Activated T-helper 2 cell treated with anti-CD3 and anti-CD28 coated beads, Interferon-gamma antibody, Interleukin-2, Interleukin-4, amounts not matched to agents 10 μg/mL and 5 μg/mL and 100 μg/mL, durations not matched to agents 14 hours and 24 hours and 36 hours (primary cell): ENCODE measurements at regions not wholly inside any gene's neighbourhood (a gene's known extent, or its start where the extent isn't known, plus 50 kb on each side); places are given as distances from the start of the nearest gene placed in this dataset.

Source experiments
- DNase-seq: peaks from one replicate; pipeline ENCODE4 v3.0.0; 2021; ENCODE audit warnings: low spot score
- H3K27ac Mint-ChIP-seq: one replicate; pipeline ENCODE4 v1.8.0; 2021; ENCODE audit warnings: mixed read lengths
- H3K27me3 Mint-ChIP-seq: one replicate; pipeline ENCODE4 v1.8.0; 2021; ENCODE audit warnings: low read depth, mixed read lengths
- H3K36me3 Mint-ChIP-seq: one replicate; pipeline ENCODE4 v1.8.0; 2021; ENCODE audit warnings: low read depth, mixed read lengths
- H3K4me1 Mint-ChIP-seq: one replicate; pipeline ENCODE4 v1.8.0; 2021; ENCODE audit warnings: low read depth, mixed read lengths
- H3K4me3 Mint-ChIP-seq: one replicate; pipeline ENCODE4 v1.8.0; 2021; ENCODE audit warnings: low read depth, mild to moderate bottlenecking, moderate library complexity, mixed read lengths
- H3K9me3 Mint-ChIP-seq: one replicate; pipeline ENCODE4 v1.8.0; 2021; ENCODE audit warnings: mixed read lengths
- intact Hi-C: fragments of 100-400 bp; cut with micrococcal nuclease; formaldehyde crosslinking; loops from one replicate; pipeline ENCODE4 v1.15.1; 2023

GRCh38 chr2:18799397-18799796, 210.0 kb upstream of the NT5C1B start:
- H3K27me3 Mint-ChIP-seq = no peaks in the 10 kb centered on the region
- intact Hi-C loops = no loop called here
- no peaks in the 10 kb centered on the region for H3K9me3 Mint-ChIP-seq
- DNase-seq = no peak
- no peaks in the 10 kb centered on the region for H3K4me1 Mint-ChIP-seq
- no peak overlapping the region for H3K4me3 Mint-ChIP-seq
- H3K36me3 Mint-ChIP-seq = no peaks in the 10 kb centered on the region
- H3K27ac Mint-ChIP-seq = no peak overlapping the region

- H3K36me3 Mint-ChIP-seq = no peaks in the 10 kb centered on the region
- intact Hi-C loops = no loop called here
- H3K4me3 Mint-ChIP-seq = no peak overlapping the region
- no peak overlapping the region for H3K27ac Mint-ChIP-seq
- no peaks in the 10 kb centered on the region for H3K4me1 Mint-ChIP-seq
- no peaks in the 10 kb centered on the region for H3K9me3 Mint-ChIP-seq
- H3K27me3 Mint-ChIP-seq = no peaks in the 10 kb centered on the region
- no peak for DNase-seq
Measured at GRCh38 chr2:18797133-18797845, 207.9 kb upstream of the NT5C1B start.

- intact Hi-C loops = no loop called here
- Mint-ChIP-seq H3K27ac (no peak overlapping the region), H3K4me1 (no peaks in the 10 kb centered on the region), H3K36me3 (no peaks in the 10 kb centered on the region), H3K4me3 (no peak overlapping the region), H3K9me3 (no peaks in the 10 kb centered on the region), H3K27me3 (no peaks in the 10 kb centered on the region)
- DNase-seq = no peak
Measured at GRCh38 chr2:18795906-18796305, 206.5 kb upstream of the NT5C1B start.

GRCh38 chr2:18792684-18793083, 203.3 kb upstream of the NT5C1B start:
- H3K27me3 Mint-ChIP-seq = no peaks in the 10 kb centered on the region
- DNase-seq = no peak
- no peak overlapping the region for H3K4me3 Mint-ChIP-seq
- H3K4me1 Mint-ChIP-seq = no peaks in the 10 kb centered on the region
- H3K9me3 Mint-ChIP-seq = no peaks in the 10 kb centered on the region
- intact Hi-C loops = no loop called here
- no peak overlapping the region for H3K27ac Mint-ChIP-seq
- H3K36me3 Mint-ChIP-seq = no peaks in the 10 kb centered on the region

GRCh38 chr2:18792226-18792629, 202.9 kb upstream of the NT5C1B start:
- Mint-ChIP-seq H3K4me3 (no peak overlapping the region), H3K27me3 (no peaks in the 10 kb centered on the region), H3K27ac (no peak overlapping the region), H3K9me3 (no peaks in the 10 kb centered on the region), H3K4me1 (no peaks in the 10 kb centered on the region), H3K36me3 (no peaks in the 10 kb centered on the region)
- no peak for DNase-seq
- intact Hi-C loops = no loop called here

GRCh38 chr2:18791172-18791797, 201.9 kb upstream of the NT5C1B start:
- intact Hi-C loops = no loop called here
- no peak overlapping the region for H3K27ac Mint-ChIP-seq
- no peak overlapping the region for H3K4me3 Mint-ChIP-seq
- no peaks in the 10 kb centered on the region for H3K36me3 Mint-ChIP-seq
- no peaks in the 10 kb centered on the region for H3K9me3 Mint-ChIP-seq
- DNase-seq = no peak
- no peaks in the 10 kb centered on the region for H3K27me3 Mint-ChIP-seq
- H3K4me1 Mint-ChIP-seq = no peaks in the 10 kb centered on the region

- Mint-ChIP-seq H3K27ac (no peak overlapping the region), H3K4me1 (no peaks in the 10 kb centered on the region), H3K9me3 (no peaks in the 10 kb centered on the region), H3K4me3 (no peak overlapping the region), H3K36me3 (no peaks in the 10 kb centered on the region), H3K27me3 (no peaks in the 10 kb centered on the region)
- intact Hi-C loops = no loop called here
- no peak for DNase-seq
Measured at GRCh38 chr2:18790509-18791171, 201.3 kb upstream of the NT5C1B start.

GRCh38 chr2:18788592-18788991, 199.2 kb upstream of the NT5C1B start:
- Mint-ChIP-seq H3K36me3 (no peaks in the 10 kb centered on the region), H3K4me3 (no peak overlapping the region), H3K27ac (no peak overlapping the region), H3K9me3 (no peaks in the 10 kb centered on the region), H3K4me1 (no peaks in the 10 kb centered on the region), H3K27me3 (no peaks in the 10 kb centered on the region)
- no peak for DNase-seq
- intact Hi-C loops = no loop called here

- intact Hi-C loops = no loop called here
Measured at GRCh38 chr2:18787726-18788125, 198.4 kb upstream of the NT5C1B start.

GRCh38 chr2:18784245-18784644, 194.9 kb upstream of the NT5C1B start:
- H3K4me1 Mint-ChIP-seq = no peaks in the 10 kb centered on the region
- H3K27ac Mint-ChIP-seq = no peak overlapping the region
- no peaks in the 10 kb centered on the region for H3K27me3 Mint-ChIP-seq
- intact Hi-C loops = no loop called here
- no peak for DNase-seq
- no peak overlapping the region for H3K4me3 Mint-ChIP-seq
- no peaks in the 10 kb centered on the region for H3K36me3 Mint-ChIP-seq
- no peaks in the 10 kb centered on the region for H3K9me3 Mint-ChIP-seq

More at GRCh38 chr2:18787726-18788125, 198.4 kb upstream of the NT5C1B start:
- no peak for DNase-seq
- Mint-ChIP-seq H3K9me3 (no peaks in the 10 kb centered on the region), H3K36me3 (no peaks in the 10 kb centered on the region), H3K27ac (no peak overlapping the region), H3K27me3 (no peaks in the 10 kb centered on the region), H3K4me3 (no peak overlapping the region), H3K4me1 (no peaks in the 10 kb centered on the region)

- no peak overlapping the region for H3K4me3 Mint-ChIP-seq
- H3K27me3 Mint-ChIP-seq = no peaks in the 10 kb centered on the region
- H3K36me3 Mint-ChIP-seq = no peaks in the 10 kb centered on the region
- H3K27ac Mint-ChIP-seq = no peak overlapping the region
- H3K4me1 Mint-ChIP-seq = no peaks in the 10 kb centered on the region
- DNase-seq = no peak
- H3K9me3 Mint-ChIP-seq = no peaks in the 10 kb centered on the region
- intact Hi-C loops = no loop called here
Measured at GRCh38 chr2:18781541-18782280, 192.3 kb upstream of the NT5C1B start.

- intact Hi-C loops = no loop called here
Measured at GRCh38 chr2:18777250-18777812, 188.0 kb upstream of the NT5C1B start.

More at GRCh38 chr2:18777250-18777812, 188.0 kb upstream of the NT5C1B start:
- Mint-ChIP-seq H3K4me1 (no peaks in the 10 kb centered on the region), H3K4me3 (no peak overlapping the region), H3K27me3 (no peaks in the 10 kb centered on the region), H3K9me3 (no peaks in the 10 kb centered on the region), H3K36me3 (no peaks in the 10 kb centered on the region), H3K27ac (no peak overlapping the region)
- no peak for DNase-seq
